Heart right ventricle (tissue), 16 donors: ENCODE measurements at regions not wholly inside any gene's neighbourhood (a gene's known extent, or its start where the extent isn't known, plus 50 kb on each side); places are given as distances from the start of the nearest gene placed in this dataset.

Experiments used
- ATAC-seq, 8 donors: fragments of 200-7000 bp; cut with Tn5 transposase; one replicate each; pipeline ENCODE4 v1.9.1; 2020; ENCODE audit warnings: mild to moderate bottlenecking in 8 of 8, moderate library complexity in 8 of 8, moderate number of reproducible peaks in 1 of 8
- DNase-seq, 2 donors: peaks; one replicate each; pipeline ENCODE4 v3.0.0-alpha.2; 2020
- H3K27ac ChIP-seq, 10 donors: fragments of 200-600 bp; sonication (generic) in 2 of 10; one replicate each; pipeline versions ENCODE4 v1.5.0 to v1.8.0; 2020 to 2022; ENCODE audit warnings: mild to moderate bottlenecking in 3 of 10
- H3K27me3 ChIP-seq, 7 donors: fragments of 200-600 bp; one replicate each; pipeline ENCODE4 v1.8.0; 2021 to 2022; ENCODE audit warnings: mild to moderate bottlenecking in 2 of 7
- H3K36me3 ChIP-seq, 9 donors: fragments of 200-600 bp; sonication (generic) in 1 of 9; one replicate each; pipeline versions ENCODE4 v1.5.0 to v1.8.0; 2020 to 2022; ENCODE audit warnings: mild to moderate bottlenecking in 2 of 9
- H3K4me1 ChIP-seq, 9 donors: fragments of 200-600 bp; sonication (generic) in 1 of 9; one replicate each; pipeline versions ENCODE4 v1.5.0 to v1.8.0; 2020 to 2022; ENCODE audit warnings: mild to moderate bottlenecking in 4 of 9
- H3K4me3 ChIP-seq, 10 donors: fragments of 200-600 bp; sonication (generic) in 2 of 10; one replicate each; pipeline versions ENCODE4 v1.5.0 to v1.8.0; 2020 to 2022; ENCODE audit warnings: mild to moderate bottlenecking in 7 of 10, moderate library complexity in 2 of 10
- H3K9me3 ChIP-seq, 11 donors: fragments of 200-600 bp in 10 of 11; sonication (generic) in 2 of 11; one replicate each; pipeline versions ENCODE4 v1.5.0 to v1.8.0; 2013 to 2022; ENCODE audit warnings: mild to moderate bottlenecking in 2 of 11, control low read depth in 1 of 11, moderate library complexity in 1 of 11
- WGBS, 2 donors: extraction: QIAGEN DNeasy Blood & Tissue Kit; methylation state at CpG; one replicate each; pipeline ENCODE4 v1.1.7; 2013; ENCODE audit warnings: inconsistent platforms in 1 of 2; 5-methylcytosine and 5-hydroxymethylcytosine counted together
- intact Hi-C, 10 donors: fragments of 100-400 bp; cut with DNase I; formaldehyde crosslinking; loops; one replicate each; pipeline versions ENCODE4 v1.11.1 to v1.14.2; 2022
- TF ChIP-seq, protein P1 (sequence below), 9 donors: fragments of 200-600 bp; sonication (generic) in 2 of 9; IDR thresholded peaks; one replicate each; pipeline versions ENCODE4 v1.5.0 to v1.8.0; 2021 to 2022; ENCODE audit warnings: antibody characterized with exemption in 9 of 9, mild to moderate bottlenecking in 5 of 9, moderate library complexity in 1 of 9
- donor health status: Arrhythmogenic right ventricular cardiomyopathy.
- donor health status: ischemic (EF 13 %, LVEDD 7.1; RV severe dilation, severe dysfunction).
- donor health status: healthy with polysubstance abuse.
- donor health status: DM: no; HTN: yes; CAD: no.
- donor health status: DM: no; HTN: no; CAD: no.
- donor health status: ischemic (EF 25% LVEDD 6.9; RV normal size, moderate dysfunction).
- donor health status: ischemic (EF 25% LVEDD 5.7; RV mildly dilated, moderate dysfunction).
- donor health status: healthy.
- donor health status: DM: yes; HTN: yes; CAD: no.
- donor health status: Ischemic cardiomyopathy.
- donor health status: ischemic (EF 35%, LVEDD 5.7; RV mildly dilated, moderate dysfunction).
- donor health status: nonischemic (EF 11% LVEDD 7.7; RV severe dilation, severe dysfunction).
- donor health status: DM: yes; HTN: yes; CAD: no.
- donor health status: PGD.
- donor health status: ischemic (EF 29% LVEDD 5.4; RV normal size, mild dysfunction).
- donor health status: nonischemic (EF 23%, LVEDD 6.1; RV moderate dilation, normal function).

DNA sequence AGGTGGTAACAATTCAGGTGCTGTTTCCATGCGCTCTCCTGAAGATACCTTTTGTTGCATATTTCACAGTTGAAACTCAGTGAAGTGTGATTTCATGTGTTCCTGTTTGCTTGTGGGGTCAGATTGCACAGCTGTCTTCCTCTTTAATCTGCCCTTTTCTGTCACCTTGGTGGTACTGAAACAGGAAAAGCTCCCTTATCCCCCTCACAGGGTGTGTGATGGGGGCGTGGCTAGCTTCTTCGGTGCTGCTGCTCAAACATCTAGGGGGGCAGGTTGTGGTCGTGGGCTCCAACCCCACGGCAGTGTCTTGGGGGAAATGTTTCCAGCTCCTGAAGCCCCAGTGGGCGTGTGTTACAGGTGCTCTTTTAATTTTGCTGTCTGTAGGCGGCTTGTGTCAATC is 107.4 kb upstream of the KLF14 start:
- Histone ChIP-seq H3K4me3 (no peak overlapping the region), H3K4me1 (no peaks in the 10 kb centered on the region), H3K27me3 (no peaks in the 10 kb centered on the region), H3K36me3 (no peaks in the 10 kb centered on the region), H3K9me3 (no peaks in the 10 kb centered on the region), H3K27ac (no peak overlapping the region)
- TF ChIP-seq, protein P1, sequence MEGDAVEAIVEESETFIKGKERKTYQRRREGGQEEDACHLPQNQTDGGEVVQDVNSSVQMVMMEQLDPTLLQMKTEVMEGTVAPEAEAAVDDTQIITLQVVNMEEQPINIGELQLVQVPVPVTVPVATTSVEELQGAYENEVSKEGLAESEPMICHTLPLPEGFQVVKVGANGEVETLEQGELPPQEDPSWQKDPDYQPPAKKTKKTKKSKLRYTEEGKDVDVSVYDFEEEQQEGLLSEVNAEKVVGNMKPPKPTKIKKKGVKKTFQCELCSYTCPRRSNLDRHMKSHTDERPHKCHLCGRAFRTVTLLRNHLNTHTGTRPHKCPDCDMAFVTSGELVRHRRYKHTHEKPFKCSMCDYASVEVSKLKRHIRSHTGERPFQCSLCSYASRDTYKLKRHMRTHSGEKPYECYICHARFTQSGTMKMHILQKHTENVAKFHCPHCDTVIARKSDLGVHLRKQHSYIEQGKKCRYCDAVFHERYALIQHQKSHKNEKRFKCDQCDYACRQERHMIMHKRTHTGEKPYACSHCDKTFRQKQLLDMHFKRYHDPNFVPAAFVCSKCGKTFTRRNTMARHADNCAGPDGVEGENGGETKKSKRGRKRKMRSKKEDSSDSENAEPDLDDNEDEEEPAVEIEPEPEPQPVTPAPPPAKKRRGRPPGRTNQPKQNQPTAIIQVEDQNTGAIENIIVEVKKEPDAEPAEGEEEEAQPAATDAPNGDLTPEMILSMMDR (IDR thresholded peaks at IDR 0.05) = no peak
- 66% methylated on average over 7 of the region's 7 CpGs for WGBS, 2 donors
- ATAC-seq = no peak
- intact Hi-C loops = no loop called here
- no peak for DNase-seq

- intact Hi-C loops = no loop called here
- Histone ChIP-seq H3K4me3 (no peak overlapping the region), H3K27ac (no peak overlapping the region), H3K27me3 (no peaks in the 10 kb centered on the region), H3K4me1 (no peaks in the 10 kb centered on the region), H3K36me3 (no peaks in the 10 kb centered on the region), H3K9me3 (no peaks in the 10 kb centered on the region)
- DNase-seq = no peak
- WGBS, 2 donors = 90 to 92% methylated on average over 11 of the region's 11 CpGs
- ATAC-seq = no peak
- TF ChIP-seq, protein P1 (IDR thresholded peaks at IDR 0.05) = no peak
Observed at GRCh38 chr7:130843703-130844102, 109.7 kb upstream of the KLF14 start.

DNA sequence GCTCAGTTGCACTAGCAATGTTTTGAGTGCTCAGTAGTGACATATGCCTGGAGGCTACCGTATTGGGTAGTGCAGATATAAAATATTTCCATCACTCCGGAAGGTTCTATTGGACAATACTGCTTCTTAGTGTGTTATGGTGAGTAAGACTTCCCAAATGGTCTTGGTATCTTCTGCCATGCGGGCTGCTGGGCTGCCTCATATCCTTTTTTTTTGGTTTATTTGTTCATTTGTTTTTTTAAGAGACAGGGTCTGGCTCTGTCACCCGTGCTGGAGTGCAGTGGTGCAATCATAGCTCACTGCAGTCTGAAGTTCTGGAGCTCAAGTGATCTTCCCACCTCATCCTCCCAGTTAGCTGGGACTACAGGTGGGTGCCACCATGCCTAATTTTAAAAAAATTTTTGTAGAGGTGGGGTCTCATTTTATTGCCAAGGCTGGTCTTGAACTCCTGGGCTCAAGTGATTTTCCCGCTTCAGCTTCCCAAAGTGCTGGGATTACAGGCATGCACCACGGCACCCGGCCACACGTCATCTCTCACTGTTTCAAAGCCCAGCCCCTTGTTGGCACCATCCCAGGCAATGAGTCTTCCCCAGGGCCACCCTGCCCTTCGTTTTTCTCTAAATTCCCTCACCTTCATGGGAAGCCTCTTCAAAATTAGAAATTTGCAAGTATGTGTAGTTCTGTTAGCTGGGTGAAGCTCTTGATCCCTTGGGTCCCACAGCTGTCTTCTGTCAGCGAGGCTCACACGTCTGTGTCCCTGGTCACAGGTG is 111.0 kb upstream of the KLF14 start:
- ATAC-seq = no peak
- TF ChIP-seq, protein P1 (IDR thresholded peaks at IDR 0.05) = no peak
- intact Hi-C loops = no loop called here
- DNase-seq = no peak
- no peaks in the 10 kb centered on the region for H3K36me3 ChIP-seq
- no peak overlapping the region for H3K4me3 ChIP-seq
- H3K4me1 ChIP-seq = no peaks in the 10 kb centered on the region
- H3K27me3 ChIP-seq = no peaks in the 10 kb centered on the region
- 78% methylated on average over 11 of the region's 11 CpGs for WGBS, 2 donors
- no peak overlapping the region for H3K27ac ChIP-seq
- no peaks in the 10 kb centered on the region for H3K9me3 ChIP-seq

DNA sequence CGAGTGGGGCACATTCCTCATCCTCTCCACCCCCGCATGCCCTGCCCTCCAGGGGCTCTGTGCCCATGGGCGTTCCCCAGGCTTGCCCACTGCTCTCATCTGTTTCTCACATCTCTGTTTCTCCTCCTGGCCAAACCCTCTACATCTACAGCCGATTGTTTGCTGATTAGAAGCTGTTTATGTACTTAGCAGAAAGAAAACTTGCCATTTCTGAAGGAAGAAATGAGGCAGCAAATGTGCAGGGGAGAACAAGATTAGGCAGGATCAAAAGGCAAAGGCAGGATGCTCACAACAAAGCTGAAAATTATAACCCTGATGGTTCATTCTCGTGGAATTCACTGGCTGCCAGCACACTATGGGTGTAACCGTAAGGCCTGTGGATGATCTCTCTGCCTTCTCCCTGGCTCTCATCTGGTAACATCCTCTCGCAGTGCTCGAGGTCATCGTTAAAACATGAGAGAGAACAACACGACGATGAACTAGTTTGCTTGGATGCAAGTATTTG is 111.6 kb upstream of the KLF14 start:
- TF ChIP-seq, protein P1 (IDR thresholded peaks at IDR 0.05) = no peak
- Histone ChIP-seq H3K27ac (no peak overlapping the region), H3K4me1 (no peaks in the 10 kb centered on the region), H3K36me3 (no peaks in the 10 kb centered on the region), H3K27me3 (no peaks in the 10 kb centered on the region), H3K4me3 (no peak overlapping the region), H3K9me3 (no peaks in the 10 kb centered on the region)
- intact Hi-C loops = no loop called here
- DNase-seq = no peak
- no peak for ATAC-seq
- 66 to 72% methylated on average over 11 of the region's 11 CpGs for WGBS, 2 donors
